Glomerular visceral epithelial cell (primary cell): ENCODE measurements at regions not wholly inside any gene's neighbourhood (a gene's known extent, or its start where the extent isn't known, plus 50 kb on each side); places are given as distances from the start of the nearest gene placed in this dataset.
A peak's percentile ranks its signal among the peaks of the same experiment; 100 is the strongest.

Experiments
- DNase-seq: peaks from one replicate; pipeline ENCODE4 v3.0.0-alpha.2; 2016; ENCODE audit errors: extremely low spot score

GRCh38 chr15:73803806-73804205, 50.7 kb upstream of the INSYN1 start:
- no peak for DNase-seq

GRCh38 chr15:73805504-73806089, 52.4 kb upstream of the INSYN1 start:
- DNase-seq, result no peak

GRCh38 chr15:73806698-73807483, 53.7 kb upstream of the INSYN1 start:
- no peak for DNase-seq

- no peak for DNase-seq
These were observed 54.7 kb upstream of the INSYN1 start for GRCh38 chr15:73807865-73808264.

GRCh38 chr15:73809728-73810501, 56.8 kb upstream of the INSYN1 start:
- DNase-seq, result peak; percentile 50

- no peak for DNase-seq
These were observed 59.8 kb upstream of the INSYN1 start for GRCh38 chr15:73812806-73813465.

- DNase-seq, result no peak
These were observed 59.8 kb upstream of the TBC1D21 start for GRCh38 chr15:73813589-73813988.

- DNase-seq, result no peak
These were observed 54.9 kb upstream of the TBC1D21 start for GRCh38 chr15:73818308-73818985.

GRCh38 chr15:73821181-73821580, 52.2 kb upstream of the TBC1D21 start:
- DNase-seq, result no peak

GRCh38 chr15:73822998-73823397, 50.4 kb upstream of the TBC1D21 start:
- no peak for DNase-seq
